GM12878 (cell line): ENCODE measurements at regions not wholly inside any gene's neighbourhood (a gene's known extent, or its start where the extent isn't known, plus 50 kb on each side); places are given as distances from the start of the nearest gene placed in this dataset.

Experiments
- CEBPB ChIP-seq, 2 experiments: fragments of 150-350 bp in 1 of 2; IDR thresholded peaks; 2 replicates each; pipeline ENCODE4 v1.6.1; 2012 to 2014; ENCODE audit warnings: low read depth in 2 of 2, low read length in 2 of 2, borderline replicate concordance in 1 of 2, inconsistent platforms in 1 of 2
- CHD2 ChIP-seq: IDR thresholded peaks from 2 replicates; pipeline ENCODE4 v1.6.1; 2011; ENCODE audit warnings: low read depth, low read length, improper control_type of control experiment, borderline replicate concordance
- CHD4 ChIP-seq: fragments of 200-600 bp; sonication (generic); IDR thresholded peaks from 2 replicates; pipeline ENCODE4 v1.6.1; 2016; ENCODE audit warnings: mild to moderate bottlenecking
- FOS ChIP-seq: IDR thresholded peaks from 3 replicates; pipeline ENCODE4 v1.6.1; 2011; ENCODE audit warnings: borderline replicate concordance; ENCODE audit not compliant: insufficient read length; ENCODE audit errors: extremely low read depth
- FOXM1 ChIP-seq: IDR thresholded peaks from 2 replicates; pipeline ENCODE4 v1.6.1; 2012; ENCODE audit warnings: low read depth, mild to moderate bottlenecking, inconsistent platforms, low read length, moderate library complexity
- GATAD2B ChIP-seq: fragments of 450-650 bp; conservative IDR thresholded peaks from 2 replicates; pipeline ENCODE4 v1.6.1; 2017; ENCODE audit warnings: low read depth, mild to moderate bottlenecking, moderate library complexity
- HDGF ChIP-seq: fragments of 450-650 bp; IDR thresholded peaks from 2 replicates; pipeline ENCODE4 v1.6.1; 2016; ENCODE audit warnings: antibody characterized with exemption
- IKZF1 ChIP-seq: fragments of 450-650 bp; conservative IDR thresholded peaks from 2 replicates; pipeline ENCODE4 v1.6.1; 2017; ENCODE audit warnings: antibody characterized with exemption, mild to moderate bottlenecking
- MTA2 ChIP-seq: fragments of 450-650 bp; IDR thresholded peaks from 2 replicates; pipeline ENCODE4 v1.6.1; 2016; ENCODE audit warnings: low read depth, mild to moderate bottlenecking, moderate library complexity
- MTA3 ChIP-seq: IDR thresholded peaks from 2 replicates; pipeline ENCODE4 v1.6.1; 2012; ENCODE audit warnings: low read length, inconsistent platforms, borderline replicate concordance
- NRF1 ChIP-seq: conservative IDR thresholded peaks from 2 replicates; pipeline ENCODE4 v1.6.1; 2011; ENCODE audit warnings: mild to moderate bottlenecking, low read depth, low read length, improper control_type of control experiment
- PAX8 ChIP-seq: fragments of 450-650 bp; IDR thresholded peaks from 2 replicates; pipeline ENCODE4 v1.6.1; 2017; ENCODE audit warnings: mild to moderate bottlenecking, moderate library complexity
- POLR2A ChIP-seq: IDR thresholded peaks from 2 replicates; pipeline ENCODE4 v1.6.1; 2011; ENCODE audit warnings: low read depth, mild to moderate bottlenecking, low read length
- SMC3 ChIP-seq: IDR thresholded peaks from 2 replicates; pipeline ENCODE4 v1.6.1; 2011; ENCODE audit warnings: low read length, improper control_type of control experiment, borderline replicate concordance
- SUZ12 ChIP-seq: fragments of 200-600 bp; sonication (generic); IDR thresholded peaks from one replicate; pipeline ENCODE4 v1.6.1; 2018; ENCODE audit warnings: antibody characterized with exemption, mild to moderate bottlenecking; ENCODE audit not compliant: unreplicated experiment
- TCF12 ChIP-seq: IDR thresholded peaks from 2 replicates; pipeline ENCODE4 v1.6.1; 2011; ENCODE audit warnings: low read depth, mild to moderate bottlenecking, low read length
- ZZZ3 ChIP-seq: IDR thresholded peaks from 2 replicates; pipeline ENCODE4 v1.6.1; 2011; ENCODE audit warnings: low read depth; ENCODE audit not compliant: control insufficient read depth, insufficient read length
- TF ChIP-seq, protein P1 (sequence below): fragments of 450-650 bp; formaldehyde crosslinking; IDR thresholded peaks from 2 replicates; pipeline ENCODE4 v1.4.0; 2020; ENCODE audit warnings: mild to moderate bottlenecking, moderate library complexity
- TF ChIP-seq, protein P2 (sequence below): IDR thresholded peaks from 2 replicates; pipeline ENCODE4 v1.6.1; 2012; ENCODE audit warnings: low read depth, low read length, improper control_type of control experiment
- TF ChIP-seq, protein P3 (sequence below): IDR thresholded peaks from 2 replicates; pipeline ENCODE4 v1.6.1; 2012; ENCODE audit warnings: low read depth, low read length, improper control_type of control experiment
- TF ChIP-seq, protein P4 (sequence below): IDR thresholded peaks from 2 replicates; pipeline ENCODE4 v1.6.1; 2011; ENCODE audit warnings: borderline replicate concordance, low read depth, mild to moderate bottlenecking, moderate library complexity, mixed read lengths, low read length; ENCODE audit not compliant: insufficient read depth; ENCODE audit errors: extremely low read length
- TF ChIP-seq, protein P5 (sequence below): fragments of 150-350 bp; IDR thresholded peaks from 2 replicates; pipeline ENCODE4 v1.6.1; 2014; ENCODE audit warnings: mild to moderate bottlenecking, low read depth, low read length

DNA sequence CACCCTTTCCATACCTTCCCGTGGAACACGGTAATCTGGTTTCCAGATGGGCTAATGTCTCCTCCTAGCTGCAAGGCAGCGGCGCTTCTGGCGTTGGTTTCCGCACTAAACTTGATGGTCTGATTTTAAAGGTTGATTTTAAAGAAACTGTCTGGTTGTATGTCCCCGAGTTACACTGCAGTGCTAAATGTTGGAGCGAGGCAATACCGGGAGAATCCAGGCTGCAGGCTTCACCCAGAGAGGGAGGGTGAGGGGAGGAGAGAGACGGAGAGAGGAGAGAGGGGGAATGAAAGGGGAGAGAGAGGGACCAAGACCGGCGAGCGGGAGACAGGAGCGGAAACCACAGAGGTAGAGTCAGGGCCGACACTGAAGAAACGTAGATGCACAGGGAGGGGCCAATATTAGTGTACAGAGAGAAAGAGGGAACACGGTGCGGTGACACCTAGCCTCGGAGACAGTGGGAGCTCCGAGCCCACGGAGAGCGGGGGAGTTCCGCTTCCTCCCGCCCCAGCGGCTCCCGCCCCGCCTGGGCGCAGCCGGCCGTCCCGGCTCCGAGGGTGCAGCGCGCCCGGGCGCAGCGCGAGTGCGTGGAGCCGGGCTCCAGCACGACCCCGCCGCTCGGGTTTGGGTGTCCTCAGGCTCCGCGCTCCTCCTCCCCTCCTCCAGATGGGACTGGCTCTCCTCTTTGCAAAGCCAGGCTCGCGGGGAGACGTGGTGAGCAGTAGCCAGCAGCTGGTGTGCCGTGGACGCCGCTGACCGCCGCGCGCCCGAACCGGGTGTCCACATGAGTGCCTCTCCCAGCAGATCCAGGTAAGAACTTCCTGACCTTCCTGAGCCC is 71.9 kb upstream of the GRAMD1B start (continued):
- TF ChIP-seq, protein P1, sequence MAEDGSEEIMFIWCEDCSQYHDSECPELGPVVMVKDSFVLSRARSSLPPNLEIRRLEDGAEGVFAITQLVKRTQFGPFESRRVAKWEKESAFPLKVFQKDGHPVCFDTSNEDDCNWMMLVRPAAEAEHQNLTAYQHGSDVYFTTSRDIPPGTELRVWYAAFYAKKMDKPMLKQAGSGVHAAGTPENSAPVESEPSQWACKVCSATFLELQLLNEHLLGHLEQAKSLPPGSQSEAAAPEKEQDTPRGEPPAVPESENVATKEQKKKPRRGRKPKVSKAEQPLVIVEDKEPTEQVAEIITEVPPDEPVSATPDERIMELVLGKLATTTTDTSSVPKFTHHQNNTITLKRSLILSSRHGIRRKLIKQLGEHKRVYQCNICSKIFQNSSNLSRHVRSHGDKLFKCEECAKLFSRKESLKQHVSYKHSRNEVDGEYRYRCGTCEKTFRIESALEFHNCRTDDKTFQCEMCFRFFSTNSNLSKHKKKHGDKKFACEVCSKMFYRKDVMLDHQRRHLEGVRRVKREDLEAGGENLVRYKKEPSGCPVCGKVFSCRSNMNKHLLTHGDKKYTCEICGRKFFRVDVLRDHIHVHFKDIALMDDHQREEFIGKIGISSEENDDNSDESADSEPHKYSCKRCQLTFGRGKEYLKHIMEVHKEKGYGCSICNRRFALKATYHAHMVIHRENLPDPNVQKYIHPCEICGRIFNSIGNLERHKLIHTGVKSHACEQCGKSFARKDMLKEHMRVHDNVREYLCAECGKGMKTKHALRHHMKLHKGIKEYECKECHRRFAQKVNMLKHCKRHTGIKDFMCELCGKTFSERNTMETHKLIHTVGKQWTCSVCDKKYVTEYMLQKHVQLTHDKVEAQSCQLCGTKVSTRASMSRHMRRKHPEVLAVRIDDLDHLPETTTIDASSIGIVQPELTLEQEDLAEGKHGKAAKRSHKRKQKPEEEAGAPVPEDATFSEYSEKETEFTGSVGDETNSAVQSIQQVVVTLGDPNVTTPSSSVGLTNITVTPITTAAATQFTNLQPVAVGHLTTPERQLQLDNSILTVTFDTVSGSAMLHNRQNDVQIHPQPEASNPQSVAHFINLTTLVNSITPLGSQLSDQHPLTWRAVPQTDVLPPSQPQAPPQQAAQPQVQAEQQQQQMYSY (CRISPR knock-in tag), result no peak
- TF ChIP-seq CEBPB (IDR thresholded peaks at IDR 0.05; ENCODE audit: borderline replicate concordance in 1 of 2, low read depth in 2 of 2, low read length in 2 of 2) (no peak), FOXM1 (0 out of 2 replicates have a peak, but pooled peaks have one; percentile 46), SUZ12 (no peak), IKZF1 (peak; percentile 77), HDGF (peak; percentile 78; the same call in 1 of the 2 replicates), SMC3 (peak; percentile 21), CHD4 (no peak), NRF1 (no peak), TCF12 (no peak), FOS (no peak), ZZZ3 (no peak), PAX8 (no peak), GATAD2B (peak; percentile 43), CHD2 (no peak), MTA3 (no peak), MTA2 (no peak), POLR2A (peak; percentile 76)
- TF ChIP-seq, protein P2, sequence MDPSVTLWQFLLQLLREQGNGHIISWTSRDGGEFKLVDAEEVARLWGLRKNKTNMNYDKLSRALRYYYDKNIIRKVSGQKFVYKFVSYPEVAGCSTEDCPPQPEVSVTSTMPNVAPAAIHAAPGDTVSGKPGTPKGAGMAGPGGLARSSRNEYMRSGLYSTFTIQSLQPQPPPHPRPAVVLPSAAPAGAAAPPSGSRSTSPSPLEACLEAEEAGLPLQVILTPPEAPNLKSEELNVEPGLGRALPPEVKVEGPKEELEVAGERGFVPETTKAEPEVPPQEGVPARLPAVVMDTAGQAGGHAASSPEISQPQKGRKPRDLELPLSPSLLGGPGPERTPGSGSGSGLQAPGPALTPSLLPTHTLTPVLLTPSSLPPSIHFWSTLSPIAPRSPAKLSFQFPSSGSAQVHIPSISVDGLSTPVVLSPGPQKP, result no peak
- TF ChIP-seq, protein P3, sequence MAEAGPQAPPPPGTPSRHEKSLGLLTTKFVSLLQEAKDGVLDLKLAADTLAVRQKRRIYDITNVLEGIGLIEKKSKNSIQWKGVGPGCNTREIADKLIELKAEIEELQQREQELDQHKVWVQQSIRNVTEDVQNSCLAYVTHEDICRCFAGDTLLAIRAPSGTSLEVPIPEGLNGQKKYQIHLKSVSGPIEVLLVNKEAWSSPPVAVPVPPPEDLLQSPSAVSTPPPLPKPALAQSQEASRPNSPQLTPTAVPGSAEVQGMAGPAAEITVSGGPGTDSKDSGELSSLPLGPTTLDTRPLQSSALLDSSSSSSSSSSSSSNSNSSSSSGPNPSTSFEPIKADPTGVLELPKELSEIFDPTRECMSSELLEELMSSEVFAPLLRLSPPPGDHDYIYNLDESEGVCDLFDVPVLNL, result no peak
- TF ChIP-seq, protein P4, sequence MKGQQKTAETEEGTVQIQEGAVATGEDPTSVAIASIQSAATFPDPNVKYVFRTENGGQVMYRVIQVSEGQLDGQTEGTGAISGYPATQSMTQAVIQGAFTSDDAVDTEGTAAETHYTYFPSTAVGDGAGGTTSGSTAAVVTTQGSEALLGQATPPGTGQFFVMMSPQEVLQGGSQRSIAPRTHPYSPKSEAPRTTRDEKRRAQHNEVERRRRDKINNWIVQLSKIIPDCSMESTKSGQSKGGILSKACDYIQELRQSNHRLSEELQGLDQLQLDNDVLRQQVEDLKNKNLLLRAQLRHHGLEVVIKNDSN, result no peak
- TF ChIP-seq, protein P5, sequence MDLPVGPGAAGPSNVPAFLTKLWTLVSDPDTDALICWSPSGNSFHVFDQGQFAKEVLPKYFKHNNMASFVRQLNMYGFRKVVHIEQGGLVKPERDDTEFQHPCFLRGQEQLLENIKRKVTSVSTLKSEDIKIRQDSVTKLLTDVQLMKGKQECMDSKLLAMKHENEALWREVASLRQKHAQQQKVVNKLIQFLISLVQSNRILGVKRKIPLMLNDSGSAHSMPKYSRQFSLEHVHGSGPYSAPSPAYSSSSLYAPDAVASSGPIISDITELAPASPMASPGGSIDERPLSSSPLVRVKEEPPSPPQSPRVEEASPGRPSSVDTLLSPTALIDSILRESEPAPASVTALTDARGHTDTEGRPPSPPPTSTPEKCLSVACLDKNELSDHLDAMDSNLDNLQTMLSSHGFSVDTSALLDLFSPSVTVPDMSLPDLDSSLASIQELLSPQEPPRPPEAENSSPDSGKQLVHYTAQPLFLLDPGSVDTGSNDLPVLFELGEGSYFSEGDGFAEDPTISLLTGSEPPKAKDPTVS, result no peak
